H1 (cell line): ENCODE measurements at regions not wholly inside any gene's neighbourhood (a gene's known extent, or its start where the extent isn't known, plus 50 kb on each side); places are given as distances from the start of the nearest gene placed in this dataset.
"Not testable (repeated sequence)": the region's sequence is repeated elsewhere in the genome, so short reads cannot be mapped to it uniquely, and the experiment has no call there.

ENCODE experiments used
- CTCF ChIA-PET: fragments of 300-600 bp; sonication (Branson Sonifier 250); formaldehyde crosslinking; loops from one replicate; lab custom pipeline; 2021; ENCODE audit not compliant: partially characterized antibody; lab: Charles Lee
- POLR2A ChIA-PET: fragments of 300-600 bp; sonication (Branson Sonifier 250); formaldehyde crosslinking; loops from one replicate; lab custom pipeline; 2021; ENCODE audit warnings: inconsistent platforms; ENCODE audit not compliant: partially characterized antibody; lab: Charles Lee
- DNase-seq, 2 experiments: peaks; one replicate each; pipeline versions ENCODE4 v3.0.0 to v3.0.0-alpha.2; 2010 to 2022; ENCODE audit warnings: low spot score in 2 of 2, low read depth in 1 of 2, mixed read lengths in 1 of 2
- FAIRE-seq: peaks from 2 replicates; lab custom pipeline; 2011; peaks lifted over from hg19 to GRCh38; lab: Jason Lieb, UNC
- H2AFZ ChIP-seq: 2 replicates; pipeline ENCODE4 v1.8.1; 2012; ENCODE audit warnings: low read length, inconsistent platforms
- H2AK5ac ChIP-seq: 2 replicates; pipeline ENCODE4 v1.6.1; 2013; ENCODE audit warnings: low read depth, low read length
- H2BK120ac ChIP-seq: replicated peaks from 2 replicates; pipeline ENCODE3; 2013; ENCODE audit warnings: low read depth, low read length, inconsistent platforms
- H2BK12ac ChIP-seq: 2 replicates; pipeline ENCODE4 v1.6.1; 2013; ENCODE audit warnings: low read depth, low read length
- H2BK15ac ChIP-seq: 2 replicates; pipeline ENCODE4 v1.6.1; 2013; ENCODE audit warnings: low read length
- H2BK20ac ChIP-seq: 2 replicates; pipeline ENCODE4 v1.6.1; 2013; ENCODE audit warnings: low read length
- H2BK5ac ChIP-seq: 2 replicates; pipeline ENCODE4 v1.6.1; 2013; ENCODE audit warnings: low read depth, low read length
- H3K14ac ChIP-seq: 2 replicates; pipeline ENCODE4 v1.6.1; 2013; ENCODE audit warnings: inconsistent platforms; ENCODE audit not compliant: insufficient read length
- H3K18ac ChIP-seq: 2 replicates; pipeline ENCODE4 v1.6.1; 2013; ENCODE audit warnings: low read length; ENCODE audit errors: extremely low read depth
- H3K23ac ChIP-seq: 2 replicates; pipeline ENCODE4 v1.6.1; 2013; ENCODE audit warnings: inconsistent platforms; ENCODE audit not compliant: insufficient read length
- H3K23me2 ChIP-seq: 2 replicates; pipeline ENCODE4 v1.6.1; 2013; ENCODE audit warnings: low read depth, low read length
- H3K27ac ChIP-seq: 2 replicates; pipeline ENCODE4 v1.6.1; 2011; ENCODE audit warnings: low read depth, low read length, inconsistent platforms
- H3K27me3 ChIP-seq, 4 experiments: replicated peaks in 1 of 4; 1 replicate in 1 of 4; 2 replicates in 3 of 4; pipeline versions ENCODE4 v1.6.1 to v1.8.1; 2011 to 2013; ENCODE audit warnings: low read length in 3 of 4, mild to moderate bottlenecking in 3 of 4, inconsistent platforms in 2 of 4, mixed read lengths in 2 of 4, moderate library complexity in 1 of 4; ENCODE audit not compliant: control insufficient read depth in 3 of 4, insufficient read depth in 3 of 4; ENCODE audit errors: extremely low read depth in 1 of 4
- H3K36me3 ChIP-seq, 4 experiments: 2 replicates each; pipeline versions ENCODE4 v1.6.1 to v1.8.1; 2011 to 2013; ENCODE audit warnings: mild to moderate bottlenecking in 4 of 4, low read length in 3 of 4, moderate library complexity in 2 of 4, control low read depth in 1 of 4, inconsistent platforms in 1 of 4; ENCODE audit not compliant: insufficient read depth in 4 of 4, control insufficient read depth in 2 of 4
- H3K4ac ChIP-seq: replicated peaks from 2 replicates; pipeline ENCODE3; 2013; ENCODE audit warnings: low read length, low read depth, mixed read lengths, inconsistent platforms; ENCODE audit not compliant: insufficient read length
- H3K4me1 ChIP-seq, 4 experiments: replicated peaks in 1 of 4; 1 replicate in 1 of 4; 2 replicates in 3 of 4; pipeline versions ENCODE4 v1.6.1 to v1.8.1; 2011 to 2013; ENCODE audit warnings: low read length in 3 of 4, inconsistent platforms in 2 of 4, mixed read lengths in 1 of 4; ENCODE audit not compliant: insufficient read depth in 4 of 4, control insufficient read depth in 3 of 4
- H3K4me2 ChIP-seq, 2 experiments: 2 replicates each; pipeline versions ENCODE4 v1.6.1 to v1.8.1; 2011 to 2013; ENCODE audit warnings: low read depth in 2 of 2, low read length in 2 of 2, control low read depth in 1 of 2, inconsistent platforms in 1 of 2, mild to moderate bottlenecking in 1 of 2; ENCODE audit not compliant: insufficient read depth in 1 of 2
- H3K4me3 ChIP-seq, 4 experiments: fragments of 200-600, 300-600 bp in 1 of 4; sonication (generic), shearing (Covaris generic), sonication (Bioruptor Twin) in 1 of 4; 2 replicates each; pipeline versions ENCODE4 v1.5.1 to v1.8.1; 2011 to 2016; ENCODE audit warnings: low read length in 4 of 4, low read depth in 3 of 4, control low read depth in 2 of 4, inconsistent platforms in 2 of 4, mild to moderate bottlenecking in 2 of 4, mixed read lengths in 1 of 4, moderate library complexity in 1 of 4; ENCODE audit not compliant: insufficient read depth in 2 of 4; ENCODE audit errors: extremely low read depth in 1 of 4
- H3K56ac ChIP-seq: replicated peaks from 2 replicates; pipeline ENCODE3; 2013; ENCODE audit warnings: low read depth, mild to moderate bottlenecking, mixed read lengths, low read length, inconsistent platforms; ENCODE audit not compliant: insufficient read length
- H3K79me1 ChIP-seq: 2 replicates; pipeline ENCODE4 v1.6.1; 2013; ENCODE audit warnings: low read depth, low read length, control low read depth
- H3K79me2 ChIP-seq, 2 experiments: 2 replicates each; pipeline versions ENCODE4 v1.6.1 to v1.8.1; 2012 to 2013; ENCODE audit warnings: low read length in 2 of 2, mild to moderate bottlenecking in 2 of 2, inconsistent platforms in 1 of 2; ENCODE audit not compliant: insufficient read depth in 2 of 2, control insufficient read depth in 1 of 2
- H3K9ac ChIP-seq, 4 experiments: replicated peaks in 1 of 4; 1 replicate in 1 of 4; 2 replicates in 3 of 4; pipeline versions ENCODE4 v1.6.1 to v1.8.1; 2011 to 2013; ENCODE audit warnings: low read depth in 3 of 4, low read length in 3 of 4, control low read depth in 2 of 4, mild to moderate bottlenecking in 2 of 4, moderate library complexity in 2 of 4, inconsistent platforms in 1 of 4; ENCODE audit errors: extremely low read depth in 1 of 4
- H3K9me3 ChIP-seq, 2 experiments: 2 replicates each; pipeline versions ENCODE4 v1.6.1 to v1.8.1; 2012 to 2013; ENCODE audit warnings: mild to moderate bottlenecking in 2 of 2, moderate library complexity in 2 of 2, control low read depth in 1 of 2, inconsistent platforms in 1 of 2, low read depth in 1 of 2, low read length in 1 of 2, mixed read lengths in 1 of 2; ENCODE audit not compliant: insufficient read depth in 2 of 2
- H4K20me1 ChIP-seq, 2 experiments: replicated peaks in 1 of 2; 2 replicates each; pipeline versions ENCODE3 to v1.8.1; 2011 to 2013; ENCODE audit warnings: inconsistent platforms in 2 of 2, low read length in 2 of 2, mild to moderate bottlenecking in 1 of 2; ENCODE audit not compliant: insufficient read depth in 2 of 2, control insufficient read depth in 1 of 2
- H4K5ac ChIP-seq: 2 replicates; pipeline ENCODE4 v1.6.1; 2013; ENCODE audit warnings: low read length, low read depth, mixed read lengths, inconsistent platforms; ENCODE audit not compliant: insufficient read length
- H4K8ac ChIP-seq: 2 replicates; pipeline ENCODE4 v1.8.0; 2013; ENCODE audit warnings: mild to moderate bottlenecking, moderate library complexity, low read length, inconsistent platforms; ENCODE audit not compliant: insufficient read depth; ENCODE audit errors: extremely low read depth
- H4K91ac ChIP-seq: replicated peaks from 2 replicates; pipeline ENCODE3; 2013; ENCODE audit warnings: low read length, mixed read lengths, inconsistent platforms; ENCODE audit not compliant: insufficient read length
- WGBS, 2 experiments: shearing (Covaris generic) in 1 of 2; methylation state at CpG; one replicate each; pipeline versions ENCODE4 v1.1.6 to v1.1.7; 2013 to 2015; ENCODE audit warnings: low lambda C conversion rate in 2 of 2, mixed read lengths in 2 of 2, inconsistent platforms in 1 of 2, low coverage in 1 of 2, missing lambda C conversion rate in 1 of 2; ENCODE audit not compliant: insufficient replicate concordance in 2 of 2, insufficient coverage in 1 of 2, insufficient read length in 1 of 2; ENCODE audit errors: extremely low coverage in 1 of 2, missing lambda C conversion rate in 1 of 2; 5-methylcytosine and 5-hydroxymethylcytosine counted together

DNA sequence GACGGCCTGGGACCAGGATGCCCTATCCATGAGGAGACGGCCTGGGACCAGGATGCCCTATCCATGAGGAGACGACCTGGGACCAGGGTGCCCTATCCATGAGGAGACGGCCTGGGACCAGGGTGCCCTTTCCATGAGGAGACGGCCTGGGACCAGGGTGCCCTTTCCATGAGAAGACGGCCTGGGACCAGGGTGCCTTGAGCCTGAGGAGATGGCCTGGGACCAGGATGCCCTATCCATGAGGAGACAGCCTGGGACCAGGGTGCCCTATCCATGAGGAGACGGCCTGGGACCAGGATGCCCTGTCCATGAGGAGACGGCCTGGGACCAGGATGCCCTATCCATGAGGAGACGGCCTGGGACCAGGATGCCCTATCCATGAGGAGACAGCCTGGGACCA, 58.6 kb upstream of the VIPR2 start:
- H3K18ac ChIP-seq, H3K14ac ChIP-seq, H3K4me3 ChIP-seq, H3K79me2 ChIP-seq, H4K20me1 ChIP-seq, H2BK20ac ChIP-seq, H4K8ac ChIP-seq, H3K4ac ChIP-seq, H3K56ac ChIP-seq, H3K23me2 ChIP-seq, H3K4me2 ChIP-seq, H2AFZ ChIP-seq, H3K36me3 ChIP-seq, H2BK12ac ChIP-seq, H3K23ac ChIP-seq, H4K91ac ChIP-seq, H3K79me1 ChIP-seq, H3K4me1 ChIP-seq, H4K5ac ChIP-seq, H3K9ac ChIP-seq, H2AK5ac ChIP-seq, H3K27me3 ChIP-seq, H2BK15ac ChIP-seq, CTCF ChIA-PET, DNase-seq, FAIRE-seq, H2BK5ac ChIP-seq, POLR2A ChIA-PET, H2BK120ac ChIP-seq, H3K27ac ChIP-seq: not testable (repeated sequence)
- WGBS, 2 experiments: 77% methylated on average over 8 of the region's 9 CpGs; no CpG with 5 or more reads in 1 of the 2 experiments
- H3K9me3 ChIP-seq: peaks cover 33 to 69% of the 10 kb centered on the region in 2 experiments
